GM06990 (cell line): ENCODE measurements at regions not wholly inside any gene's neighbourhood (a gene's known extent, or its start where the extent isn't known, plus 50 kb on each side); places are given as distances from the start of the nearest gene placed in this dataset.

ENCODE experiments used
- DNase-seq: peaks from one replicate; pipeline ENCODE4 v3.0.0-alpha.2; 2011; ENCODE audit not compliant: insufficient read length; ENCODE audit errors: extremely low read depth
- H3K27me3 ChIP-seq: replicated peaks from 2 replicates; pipeline ENCODE4 v1.6.0; 2011; ENCODE audit warnings: low read length; ENCODE audit not compliant: control insufficient read depth, insufficient read depth
- H3K36me3 ChIP-seq: 2 replicates; pipeline ENCODE4 v1.5.1; 2011; ENCODE audit warnings: low read length; ENCODE audit not compliant: control insufficient read depth, insufficient read depth
- H3K4me3 ChIP-seq: replicated peaks from 2 replicates; pipeline ENCODE4 v1.5.1; 2011; ENCODE audit warnings: low read depth, mild to moderate bottlenecking, control low read depth, low read length
- TF ChIP-seq, protein P1 (sequence below): IDR thresholded peaks from 2 replicates; pipeline ENCODE4 v1.5.1; 2011; ENCODE audit warnings: low read length, control low read depth, mild to moderate bottlenecking, inconsistent platforms; ENCODE audit not compliant: insufficient read depth, poor library complexity, severe bottlenecking

DNA sequence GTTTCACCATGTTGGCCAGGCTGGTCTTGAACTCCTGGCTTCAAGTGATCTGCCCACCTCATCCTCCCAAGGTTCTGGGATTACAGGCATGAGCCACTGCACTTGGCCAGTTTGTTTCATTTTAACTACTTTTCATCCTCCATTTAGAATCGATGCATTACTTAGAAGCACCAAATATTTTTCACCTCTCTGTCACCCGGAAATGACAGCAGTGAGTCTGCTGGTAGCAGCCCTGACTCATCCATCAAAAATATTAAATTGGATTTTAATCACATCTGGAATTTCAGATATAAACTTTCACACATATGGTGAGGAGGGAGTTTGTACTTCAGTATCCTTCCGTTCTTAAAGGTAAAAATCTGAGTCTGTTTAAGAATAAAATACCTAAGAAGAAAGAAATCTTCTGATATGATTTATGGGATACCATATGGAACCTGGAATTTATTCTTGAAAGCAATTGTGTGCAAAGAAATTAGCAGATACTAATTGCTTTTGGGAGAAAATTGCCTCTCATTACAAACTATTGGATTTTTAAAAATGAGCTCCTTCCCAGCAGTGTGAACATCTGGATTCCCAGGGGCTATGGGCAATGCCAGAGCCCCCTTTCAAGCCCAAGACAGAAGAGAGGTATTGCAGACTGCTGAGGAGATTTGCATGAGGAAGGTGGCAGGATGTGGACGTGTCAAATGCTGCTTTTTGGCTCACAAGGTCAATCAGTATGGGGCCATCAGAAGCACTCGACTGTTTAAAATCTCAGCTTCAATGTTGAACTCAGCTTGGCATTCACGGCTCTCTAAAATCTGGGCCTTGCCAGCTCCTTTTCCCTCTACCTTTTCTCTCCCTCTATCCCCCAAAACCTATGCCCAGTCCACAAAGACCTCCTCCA lies 279.5 kb upstream of the SIX2 start:
- H3K36me3 ChIP-seq, result no peaks in the 10 kb centered on the region
- H3K27me3 ChIP-seq, result no peaks in the 10 kb centered on the region
- no peak for DNase-seq
- H3K4me3 ChIP-seq, result no peak overlapping the region
- TF ChIP-seq, protein P1, sequence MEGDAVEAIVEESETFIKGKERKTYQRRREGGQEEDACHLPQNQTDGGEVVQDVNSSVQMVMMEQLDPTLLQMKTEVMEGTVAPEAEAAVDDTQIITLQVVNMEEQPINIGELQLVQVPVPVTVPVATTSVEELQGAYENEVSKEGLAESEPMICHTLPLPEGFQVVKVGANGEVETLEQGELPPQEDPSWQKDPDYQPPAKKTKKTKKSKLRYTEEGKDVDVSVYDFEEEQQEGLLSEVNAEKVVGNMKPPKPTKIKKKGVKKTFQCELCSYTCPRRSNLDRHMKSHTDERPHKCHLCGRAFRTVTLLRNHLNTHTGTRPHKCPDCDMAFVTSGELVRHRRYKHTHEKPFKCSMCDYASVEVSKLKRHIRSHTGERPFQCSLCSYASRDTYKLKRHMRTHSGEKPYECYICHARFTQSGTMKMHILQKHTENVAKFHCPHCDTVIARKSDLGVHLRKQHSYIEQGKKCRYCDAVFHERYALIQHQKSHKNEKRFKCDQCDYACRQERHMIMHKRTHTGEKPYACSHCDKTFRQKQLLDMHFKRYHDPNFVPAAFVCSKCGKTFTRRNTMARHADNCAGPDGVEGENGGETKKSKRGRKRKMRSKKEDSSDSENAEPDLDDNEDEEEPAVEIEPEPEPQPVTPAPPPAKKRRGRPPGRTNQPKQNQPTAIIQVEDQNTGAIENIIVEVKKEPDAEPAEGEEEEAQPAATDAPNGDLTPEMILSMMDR, result no peak

DNA sequence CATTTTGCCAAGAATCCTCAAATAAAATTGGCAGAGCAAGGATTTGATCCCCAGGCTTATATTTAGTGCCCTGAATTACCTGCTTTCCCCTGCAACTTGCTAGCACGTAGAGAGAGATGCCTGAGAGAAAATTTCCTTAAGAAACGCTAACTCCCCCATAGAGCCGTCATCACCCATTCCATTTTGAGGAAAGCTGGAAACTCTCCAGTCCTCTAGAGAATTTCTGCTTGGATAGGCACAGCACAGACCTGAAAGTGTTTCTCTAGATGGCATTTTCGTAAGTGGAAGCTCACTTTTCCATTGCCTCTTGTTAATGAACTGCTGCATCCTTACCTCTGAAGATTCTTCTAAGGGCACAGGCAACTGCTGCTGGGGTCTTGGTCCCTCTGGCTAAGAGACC lies 277.8 kb upstream of the SIX2 start:
- Histone ChIP-seq H3K36me3 (no peaks in the 10 kb centered on the region), H3K4me3 (no peak overlapping the region), H3K27me3 (no peaks in the 10 kb centered on the region; the same call in 1 of the 2 replicates)
- DNase-seq, result no peak
- TF ChIP-seq, protein P1, result no peak

DNA sequence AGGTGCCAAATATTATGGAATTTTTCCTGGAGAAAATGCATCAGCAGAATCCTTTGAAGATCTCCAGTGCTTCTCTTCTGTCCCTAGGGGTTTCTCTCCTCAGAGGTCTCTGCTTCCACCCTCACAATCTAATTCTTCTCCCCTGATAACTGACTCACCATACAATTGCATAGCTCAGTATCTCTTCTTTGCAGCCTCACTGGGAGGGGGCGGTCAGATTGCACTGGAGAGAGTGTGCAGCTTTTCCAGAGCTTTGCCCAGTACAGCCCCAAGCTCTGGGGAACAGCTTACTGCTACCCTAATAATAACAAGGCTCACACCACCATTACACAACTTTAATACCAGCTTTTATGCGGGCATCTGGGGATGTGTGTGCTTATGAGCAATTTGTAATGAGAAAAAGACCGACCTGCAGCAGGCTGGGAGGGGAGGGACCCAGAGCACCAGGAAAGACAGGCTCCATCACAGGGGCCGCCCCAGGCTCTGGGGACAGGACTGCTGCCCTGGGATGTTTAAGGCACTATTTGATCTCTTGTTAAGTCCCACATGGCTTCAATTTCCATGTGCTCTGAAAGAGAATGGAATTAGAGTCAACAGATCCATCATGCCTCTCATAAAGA lies 276.6 kb upstream of the SIX2 start:
- TF ChIP-seq, protein P1, result no peak
- DNase-seq, result no peak
- Histone ChIP-seq H3K36me3 (no peaks in the 10 kb centered on the region), H3K4me3 (no peak overlapping the region), H3K27me3 (no peaks in the 10 kb centered on the region; the same call in 1 of the 2 replicates)

DNA sequence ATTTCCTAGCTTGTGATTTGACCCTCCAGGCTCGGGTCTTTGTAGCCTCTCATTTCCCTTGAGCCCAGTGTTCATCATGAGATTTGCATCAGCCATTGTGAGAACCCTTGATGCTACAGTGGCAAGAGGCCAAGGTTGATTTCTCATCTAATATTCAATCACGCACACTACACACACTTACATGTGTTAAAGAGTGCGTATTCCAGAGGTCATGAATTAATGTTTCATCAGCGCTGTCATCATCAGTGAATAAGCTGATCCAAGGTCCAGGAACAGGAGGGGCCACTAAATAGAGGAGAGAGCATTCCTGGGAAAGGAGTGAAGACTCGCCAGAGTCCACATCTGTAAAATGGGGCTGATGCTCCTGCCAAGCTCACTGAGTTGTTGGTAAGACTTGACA lies 276.1 kb upstream of the SIX2 start:
- Histone ChIP-seq H3K36me3 (no peaks in the 10 kb centered on the region), H3K27me3 (no peaks in the 10 kb centered on the region; the same call in 1 of the 2 replicates), H3K4me3 (no peak overlapping the region)
- TF ChIP-seq, protein P1, result no peak
- DNase-seq, result no peak

DNA sequence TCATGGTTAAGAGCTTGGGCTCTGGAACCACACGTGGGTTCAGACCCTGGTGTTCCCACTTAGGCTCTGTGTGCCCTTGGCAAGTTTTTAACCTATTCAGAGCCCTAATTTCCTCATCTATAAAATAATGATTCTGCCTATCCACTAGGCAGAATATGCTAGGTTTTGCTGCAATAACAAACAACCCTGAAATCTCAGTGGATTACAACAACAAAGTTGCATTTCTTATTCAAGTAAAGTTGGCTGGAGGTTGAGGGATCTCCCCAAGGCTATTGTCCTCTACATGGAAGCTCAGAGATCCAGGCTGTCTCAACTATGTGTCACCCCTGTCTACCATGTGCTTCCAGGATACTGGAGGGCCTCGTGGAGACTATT lies 275.4 kb upstream of the SIX2 start:
- no peak for DNase-seq
- no peaks in the 10 kb centered on the region; the same call in 1 of the 2 replicates for H3K27me3 ChIP-seq
- TF ChIP-seq, protein P1, result no peak
- H3K36me3 ChIP-seq, result no peaks in the 10 kb centered on the region
- no peak overlapping the region for H3K4me3 ChIP-seq
